ENCODE measurements at regions not wholly inside any gene's neighbourhood (a gene's known extent, or its start where the extent isn't known, plus 50 kb on each side); places are given as distances from the start of the nearest gene placed in this dataset.
"Not testable (repeated sequence)": the region's sequence is repeated elsewhere in the genome, so short reads cannot be mapped to it uniquely, and the experiment has no call there.

DNA sequence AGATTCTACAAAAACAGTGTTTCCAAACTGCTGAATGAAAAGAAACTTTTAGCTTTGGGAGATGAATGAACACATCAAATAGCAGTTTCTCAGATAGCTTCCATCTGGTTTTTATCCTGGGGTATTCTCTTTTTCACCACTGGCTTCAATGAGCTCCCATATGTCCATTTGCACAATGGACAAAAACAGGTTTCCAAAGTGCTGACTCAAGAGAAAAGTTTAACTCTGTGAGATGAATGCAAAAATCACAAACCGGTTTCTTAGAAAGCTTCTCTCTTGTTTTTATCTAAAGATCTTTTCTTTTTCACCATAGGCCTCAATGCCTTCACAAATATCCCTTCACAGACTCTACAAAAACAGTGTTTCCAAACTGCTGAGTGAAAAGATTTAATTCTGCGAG, 1089.2 kb downstream of the PRIM2 start:
- not testable (repeated sequence) for TF ChIP-seq TAF1 (IDR thresholded peaks at IDR 0.05; ENCODE audit: low read depth, low read length); RXRA (IDR thresholded peaks at IDR 0.05; ENCODE audit: insufficient read depth, low read depth, low read length); YY1 (IDR thresholded peaks at IDR 0.05; ENCODE audit: low read depth, low read length)
